ENCODE measurements at regions not wholly inside any gene's neighbourhood (a gene's known extent, or its start where the extent isn't known, plus 50 kb on each side); places are given as distances from the start of the nearest gene placed in this dataset.
"Not testable (repeated sequence)": the region's sequence is repeated elsewhere in the genome, so short reads cannot be mapped to it uniquely, and the experiment has no call there.

DNA sequence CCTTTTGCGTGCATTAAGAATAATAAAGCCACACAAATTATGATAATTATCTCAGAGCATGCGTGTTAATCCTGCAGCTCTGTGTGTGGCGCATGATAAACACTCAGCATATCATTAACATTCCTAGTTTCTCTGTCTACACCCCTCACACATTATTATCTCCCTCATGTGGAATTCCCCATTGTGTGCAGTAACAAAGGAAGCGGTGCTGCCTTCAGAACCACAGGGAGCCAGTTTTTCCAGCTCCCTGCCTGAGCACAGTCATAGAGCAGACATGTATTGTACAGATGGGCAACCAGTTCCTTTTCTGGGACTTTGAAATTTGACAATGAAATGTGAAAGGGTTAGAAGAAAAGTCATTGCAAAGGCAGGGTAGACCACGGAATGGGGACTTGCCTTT, 1365.5 kb upstream of the CDH9 start:
- Mint-ChIP-seq H3K36me3 (ENCODE audit: low read depth) (no peaks in the 10 kb centered on the region), H3K4me3 (no peak overlapping the region), H3K27ac (no peak overlapping the region), H3K4me1 (ENCODE audit: low read depth) (no peaks in the 10 kb centered on the region), H3K9me3 (peaks cover 35% of the 10 kb centered on the region), H3K27me3 (ENCODE audit: low read depth) (no peaks in the 10 kb centered on the region)
- DNase-seq (ENCODE audit: low spot score): no peak

DNA sequence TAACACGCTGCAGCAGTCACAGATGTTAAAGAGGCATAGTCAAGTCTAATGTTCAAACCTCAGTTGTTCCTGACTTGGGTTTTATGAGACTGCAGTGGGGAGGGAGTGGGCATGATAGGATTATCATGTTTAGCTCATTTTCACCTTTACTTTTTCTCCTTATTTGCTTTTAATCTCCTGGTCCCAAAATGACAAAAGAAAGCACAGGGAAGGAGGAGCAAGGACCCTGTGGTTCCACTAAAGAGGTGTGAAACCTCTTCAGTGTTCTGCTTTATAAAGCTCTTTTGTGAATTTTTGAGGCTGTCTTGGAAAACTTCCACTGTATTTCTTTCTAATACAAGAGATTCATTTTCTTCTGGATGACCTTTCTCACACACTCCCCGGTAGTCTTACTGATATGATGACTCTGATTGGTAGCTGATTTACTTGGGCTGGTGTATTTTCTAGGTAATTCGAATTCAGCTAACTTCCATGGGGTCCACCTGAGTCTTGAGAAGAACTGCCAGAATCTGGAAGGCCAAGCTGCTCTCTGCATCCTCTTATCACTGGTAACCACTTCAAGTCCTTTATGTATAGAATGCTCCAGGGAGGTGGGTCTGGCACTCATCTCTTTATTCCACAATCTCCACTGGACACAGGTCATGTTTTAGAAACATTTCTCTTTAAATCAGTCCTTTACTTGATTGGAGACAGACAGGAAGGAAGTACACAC, 1364.4 kb upstream of the CDH9 start:
- H3K9me3 Mint-ChIP-seq: peaks cover 43% of the 10 kb centered on the region
- DNase-seq (ENCODE audit: low spot score): no peak
- no peaks in the 10 kb centered on the region for H3K36me3 Mint-ChIP-seq (ENCODE audit: low read depth)
- H3K4me3 Mint-ChIP-seq: no peak overlapping the region
- no peaks in the 10 kb centered on the region for H3K4me1 Mint-ChIP-seq (ENCODE audit: low read depth)
- no peaks in the 10 kb centered on the region for H3K27me3 Mint-ChIP-seq (ENCODE audit: low read depth)
- H3K27ac Mint-ChIP-seq: no peak overlapping the region

DNA sequence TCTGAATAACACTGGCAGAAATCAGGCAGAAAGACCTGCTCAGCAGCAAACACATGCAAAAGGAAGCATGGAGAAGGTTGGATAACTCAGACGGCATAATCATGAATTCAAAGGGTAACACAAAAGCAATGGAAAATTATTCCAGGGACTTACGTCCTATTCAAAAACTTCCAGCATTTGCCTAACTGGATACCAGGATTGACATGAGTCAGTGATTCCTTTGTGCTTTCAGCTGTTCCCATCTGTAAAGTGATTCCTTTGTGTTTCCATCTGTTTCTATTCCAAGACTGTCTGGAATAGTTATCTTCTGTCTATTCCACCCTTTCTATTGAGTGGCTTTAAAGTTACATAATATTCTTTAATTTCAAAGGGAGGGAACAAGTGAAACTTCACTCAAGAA, 1361.7 kb upstream of the CDH9 start:
- Mint-ChIP-seq H3K4me1 (ENCODE audit: low read depth) (no peaks in the 10 kb centered on the region), H3K4me3 (no peak overlapping the region), H3K36me3 (ENCODE audit: low read depth) (no peaks in the 10 kb centered on the region), H3K27me3 (ENCODE audit: low read depth) (no peaks in the 10 kb centered on the region), H3K27ac (no peak overlapping the region), H3K9me3 (peaks cover 36% of the 10 kb centered on the region)
- DNase-seq (ENCODE audit: low spot score): no peak

DNA sequence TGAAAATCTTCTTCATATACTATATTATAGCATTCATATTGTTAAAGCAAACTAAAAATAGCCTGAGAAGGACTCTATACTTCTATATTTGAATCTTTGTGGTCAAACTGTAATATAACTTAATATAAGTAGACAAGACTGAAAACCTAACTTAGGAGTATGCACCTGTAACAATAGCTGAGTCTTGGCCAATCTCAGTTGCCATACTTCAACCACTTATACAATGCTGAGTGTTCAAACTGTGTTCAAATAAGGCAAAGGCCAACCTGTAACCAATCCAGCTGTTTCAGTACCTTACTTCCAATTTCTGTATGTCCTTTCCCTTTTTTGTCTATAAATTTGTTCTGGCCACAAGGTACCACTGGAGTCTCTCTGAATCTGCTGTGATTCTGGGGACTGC, 1360.8 kb upstream of the CDH9 start:
- no peaks in the 10 kb centered on the region for H3K4me1 Mint-ChIP-seq (ENCODE audit: low read depth)
- no peaks in the 10 kb centered on the region for H3K27me3 Mint-ChIP-seq (ENCODE audit: low read depth)
- H3K4me3 Mint-ChIP-seq: no peak overlapping the region
- DNase-seq (ENCODE audit: low spot score): no peak
- no peaks in the 10 kb centered on the region for H3K36me3 Mint-ChIP-seq (ENCODE audit: low read depth)
- peaks cover 36% of the 10 kb centered on the region for H3K9me3 Mint-ChIP-seq
- H3K27ac Mint-ChIP-seq: no peak overlapping the region

DNA sequence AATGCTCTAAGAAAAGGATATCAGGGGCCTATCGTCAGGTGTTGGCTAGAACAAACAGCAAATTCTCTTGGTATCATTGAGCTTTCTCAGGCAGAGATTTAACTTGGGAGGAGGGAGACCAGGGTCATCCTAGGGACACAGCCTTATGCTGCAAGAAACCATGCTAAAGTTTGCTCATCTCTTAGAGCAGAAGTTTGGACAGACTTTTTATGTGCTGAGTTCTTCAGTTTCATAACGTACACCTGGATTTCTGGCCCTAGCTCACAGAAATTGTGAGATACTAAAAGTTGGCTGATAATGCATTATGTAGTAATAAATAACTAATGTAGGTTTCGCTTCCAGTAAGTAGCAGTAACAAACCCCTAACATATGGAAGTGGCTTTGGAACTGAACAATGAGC, 1359.8 kb upstream of the CDH9 start:
- H3K9me3 Mint-ChIP-seq: peaks cover 33% of the 10 kb centered on the region
- no peaks in the 10 kb centered on the region for H3K4me1 Mint-ChIP-seq (ENCODE audit: low read depth)
- H3K27me3 Mint-ChIP-seq (ENCODE audit: low read depth): no peaks in the 10 kb centered on the region
- no peaks in the 10 kb centered on the region for H3K36me3 Mint-ChIP-seq (ENCODE audit: low read depth)
- no peak for DNase-seq (ENCODE audit: low spot score)
- H3K27ac Mint-ChIP-seq: no peak overlapping the region
- H3K4me3 Mint-ChIP-seq: no peak overlapping the region

DNA sequence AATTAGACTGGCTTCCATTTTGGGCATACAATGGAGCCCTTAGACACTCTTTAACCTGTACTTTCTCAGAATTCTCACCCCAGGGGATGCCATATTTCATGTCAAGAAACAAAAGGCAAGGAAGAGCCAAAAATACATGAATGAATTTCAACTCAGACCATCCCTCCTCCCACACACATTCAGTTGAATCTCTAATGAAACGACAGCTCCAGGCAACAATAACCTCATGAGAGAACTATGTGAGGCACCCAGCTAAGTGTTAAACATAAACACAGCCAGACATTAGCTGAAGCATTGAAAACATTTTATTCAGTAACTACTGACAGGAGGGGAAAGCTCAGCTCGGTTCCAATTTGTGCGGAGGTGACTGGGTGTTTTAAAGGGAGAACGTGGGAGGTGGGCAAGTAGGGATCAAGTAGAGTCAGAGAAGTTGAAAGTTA, 1359.1 kb upstream of the CDH9 start:
- H3K27me3 Mint-ChIP-seq (ENCODE audit: low read depth): no peaks in the 10 kb centered on the region
- no peak overlapping the region for H3K4me3 Mint-ChIP-seq
- peaks cover 36% of the 10 kb centered on the region for H3K9me3 Mint-ChIP-seq
- no peak overlapping the region for H3K27ac Mint-ChIP-seq
- no peaks in the 10 kb centered on the region for H3K36me3 Mint-ChIP-seq (ENCODE audit: low read depth)
- no peak for DNase-seq (ENCODE audit: low spot score)
- no peaks in the 10 kb centered on the region for H3K4me1 Mint-ChIP-seq (ENCODE audit: low read depth)

DNA sequence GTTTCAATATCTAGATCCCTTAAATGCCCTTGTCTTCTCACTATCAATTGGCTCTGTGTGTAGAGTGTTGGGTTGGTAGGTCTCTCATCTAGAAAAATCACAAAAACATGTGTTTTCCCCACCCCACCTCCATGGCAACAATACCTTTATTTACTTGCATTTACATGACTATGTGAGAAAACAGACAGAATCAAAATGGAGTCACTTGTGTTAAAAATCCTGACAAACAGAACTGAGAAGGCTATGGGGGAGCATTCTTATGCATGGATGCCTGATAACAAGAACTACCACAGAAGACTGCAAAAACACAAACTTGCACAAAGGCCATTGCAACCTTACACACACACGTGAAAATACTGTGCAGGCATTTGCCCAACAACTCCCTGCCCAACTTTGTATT, 1352.9 kb upstream of the CDH9 start:
- Mint-ChIP-seq H3K4me1 (ENCODE audit: low read depth) (no peaks in the 10 kb centered on the region), H3K27me3 (ENCODE audit: low read depth) (no peaks in the 10 kb centered on the region), H3K9me3 (peaks cover 24% of the 10 kb centered on the region), H3K4me3 (no peak overlapping the region), H3K36me3 (ENCODE audit: low read depth) (no peaks in the 10 kb centered on the region), H3K27ac (no peak overlapping the region)
- no peak for DNase-seq (ENCODE audit: low spot score)

DNA sequence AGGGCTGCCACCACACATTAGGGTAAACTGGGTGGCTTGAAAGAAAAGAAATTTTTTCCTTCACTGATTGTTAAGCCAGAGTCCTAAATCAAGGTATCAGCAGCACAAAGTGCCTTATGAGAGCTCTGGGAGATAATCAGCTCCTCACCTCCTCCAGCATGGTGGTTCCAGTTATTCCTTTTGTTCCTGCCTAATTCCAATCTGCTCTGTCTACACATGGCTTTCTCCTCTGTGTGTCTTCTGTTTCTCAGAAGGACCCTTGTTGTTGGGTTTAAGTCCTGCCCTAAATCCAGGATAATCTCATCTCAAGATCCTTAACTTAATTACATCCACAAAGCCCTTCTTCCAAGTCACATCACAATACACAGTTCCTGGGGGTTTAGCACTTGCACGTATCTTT, 1352.0 kb upstream of the CDH9 start:
- Mint-ChIP-seq H3K27ac (no peak overlapping the region), H3K4me1 (ENCODE audit: low read depth) (no peaks in the 10 kb centered on the region), H3K9me3 (peaks cover 25% of the 10 kb centered on the region), H3K36me3 (ENCODE audit: low read depth) (no peaks in the 10 kb centered on the region), H3K27me3 (ENCODE audit: low read depth) (no peaks in the 10 kb centered on the region), H3K4me3 (no peak overlapping the region)
- DNase-seq (ENCODE audit: low spot score): no peak

DNA sequence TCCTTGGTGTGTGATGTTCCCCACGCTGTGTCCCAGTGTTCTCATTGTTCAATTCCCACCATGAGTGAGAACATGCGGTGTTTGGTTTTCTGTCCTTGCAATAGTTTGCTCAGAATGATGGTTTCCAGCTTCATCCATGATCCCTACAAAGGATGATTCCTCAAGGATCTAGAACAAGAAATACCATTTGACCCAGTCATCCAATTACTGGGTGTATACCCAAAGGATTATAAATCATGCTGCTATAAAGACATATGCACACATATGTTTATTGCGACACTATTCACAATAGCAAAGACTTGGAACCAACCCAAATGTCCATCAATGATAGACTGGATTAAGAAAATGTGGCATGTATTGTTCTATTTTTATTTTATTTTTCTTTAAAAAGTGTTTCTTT, 1351.3 kb upstream of the CDH9 start:
- not testable (repeated sequence) for H3K4me3 Mint-ChIP-seq; DNase-seq (ENCODE audit: low spot score); H3K4me1 Mint-ChIP-seq (ENCODE audit: low read depth); H3K27me3 Mint-ChIP-seq (ENCODE audit: low read depth); H3K36me3 Mint-ChIP-seq (ENCODE audit: low read depth); H3K27ac Mint-ChIP-seq
- H3K9me3 Mint-ChIP-seq: peaks cover 24% of the 10 kb centered on the region

DNA sequence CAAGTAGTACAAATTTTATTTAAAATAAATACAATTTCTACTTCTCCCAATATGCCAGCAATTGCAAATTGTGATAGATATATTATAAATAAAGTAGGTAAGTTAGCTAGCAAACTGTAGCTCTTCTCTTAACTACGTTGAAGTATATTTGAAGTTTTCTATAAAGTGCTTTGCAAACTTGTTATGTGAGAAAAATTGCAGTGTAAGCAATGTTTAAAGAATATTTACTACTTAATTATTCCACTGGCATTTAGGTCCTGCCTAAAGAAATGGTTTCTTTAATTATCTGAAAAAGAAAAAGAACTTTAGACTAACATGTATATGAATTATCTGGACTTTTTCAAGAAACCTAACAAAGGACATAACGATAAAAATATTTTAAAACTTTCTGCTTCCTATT, 1350.0 kb upstream of the CDH9 start:
- Mint-ChIP-seq H3K36me3 (ENCODE audit: low read depth) (no peaks in the 10 kb centered on the region), H3K27me3 (ENCODE audit: low read depth) (no peaks in the 10 kb centered on the region), H3K4me1 (ENCODE audit: low read depth) (no peaks in the 10 kb centered on the region), H3K4me3 (no peak overlapping the region), H3K9me3 (peaks cover 24% of the 10 kb centered on the region), H3K27ac (no peak overlapping the region)
- DNase-seq (ENCODE audit: low spot score): no peak

DNA sequence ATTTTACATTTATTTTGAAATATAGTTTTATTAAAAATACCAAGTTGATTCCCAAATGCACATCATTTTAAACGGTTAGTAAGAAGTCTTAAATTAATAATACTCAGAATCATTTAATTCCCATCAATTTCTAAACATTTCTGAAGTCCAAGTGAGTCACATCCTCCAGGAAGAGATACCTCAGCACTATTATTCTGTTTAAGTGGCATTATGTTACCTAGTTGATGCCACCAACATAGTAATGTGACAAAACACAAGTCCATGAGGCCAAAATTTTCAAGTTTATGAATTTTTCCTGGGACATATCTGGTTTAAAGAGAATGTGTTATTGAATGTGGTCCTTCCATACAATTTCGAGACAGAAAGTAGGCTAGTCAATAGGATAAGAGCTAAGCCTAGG, 1348.3 kb upstream of the CDH9 start:
- DNase-seq (ENCODE audit: low spot score): no peak
- Mint-ChIP-seq H3K36me3 (ENCODE audit: low read depth) (no peaks in the 10 kb centered on the region), H3K4me3 (no peak overlapping the region), H3K27ac (no peak overlapping the region), H3K27me3 (ENCODE audit: low read depth) (no peaks in the 10 kb centered on the region), H3K9me3 (peaks cover 27% of the 10 kb centered on the region), H3K4me1 (ENCODE audit: low read depth) (no peaks in the 10 kb centered on the region)

DNA sequence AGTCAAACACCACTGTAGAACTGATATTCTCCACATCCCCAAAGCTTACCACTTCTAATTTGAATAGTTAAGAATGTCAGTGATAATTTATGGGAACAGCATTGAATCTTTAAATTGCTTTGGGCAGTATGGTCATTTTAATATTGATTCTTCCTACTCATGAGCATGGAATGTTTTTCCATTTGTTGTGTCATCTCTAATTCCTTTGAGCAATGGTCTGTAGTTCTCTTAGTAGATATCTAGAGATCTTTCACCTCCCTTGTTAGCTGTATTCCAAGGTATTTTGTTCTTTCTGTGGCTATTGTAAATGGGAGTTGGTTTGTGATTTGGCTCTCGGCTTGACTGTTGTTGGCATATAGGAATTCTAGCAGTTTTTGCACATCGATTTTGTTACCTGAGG, 1341.8 kb upstream of the CDH9 start:
- DNase-seq (ENCODE audit: low spot score): no peak
- Mint-ChIP-seq H3K27ac (no peak overlapping the region), H3K9me3 (peaks cover 36% of the 10 kb centered on the region), H3K36me3 (ENCODE audit: low read depth) (no peaks in the 10 kb centered on the region), H3K4me3 (no peak overlapping the region), H3K4me1 (ENCODE audit: low read depth) (no peaks in the 10 kb centered on the region), H3K27me3 (ENCODE audit: low read depth) (no peaks in the 10 kb centered on the region)

DNA sequence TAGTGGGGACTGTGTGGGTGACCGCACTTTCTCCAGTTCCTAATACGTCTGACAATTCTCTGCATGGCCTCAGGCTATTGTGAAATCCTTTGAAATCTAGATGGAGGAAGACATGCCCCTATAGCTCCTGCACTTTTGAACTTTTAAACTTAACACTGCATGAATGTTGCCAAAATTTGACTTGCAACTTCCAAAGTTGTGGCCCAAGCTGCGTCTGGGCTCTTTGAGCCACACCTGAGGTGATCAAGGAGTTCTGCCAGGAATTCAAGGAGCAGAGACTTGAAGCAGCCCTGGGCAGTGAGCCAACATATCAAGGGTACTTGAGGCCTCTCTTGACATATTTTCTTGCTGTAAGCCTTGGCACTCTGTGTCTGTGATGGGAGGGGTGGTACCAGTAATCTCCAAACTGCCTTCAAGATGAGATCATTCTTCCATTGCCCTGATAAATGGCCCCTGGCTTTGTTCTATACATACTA, 1336.1 kb upstream of the CDH9 start:
- DNase-seq (ENCODE audit: low spot score): no peak
- Mint-ChIP-seq H3K4me1 (ENCODE audit: low read depth) (no peaks in the 10 kb centered on the region), H3K4me3 (no peak overlapping the region), H3K27ac (no peak overlapping the region), H3K36me3 (ENCODE audit: low read depth) (no peaks in the 10 kb centered on the region), H3K9me3 (peaks cover 37% of the 10 kb centered on the region), H3K27me3 (ENCODE audit: low read depth) (no peaks in the 10 kb centered on the region)

DNA sequence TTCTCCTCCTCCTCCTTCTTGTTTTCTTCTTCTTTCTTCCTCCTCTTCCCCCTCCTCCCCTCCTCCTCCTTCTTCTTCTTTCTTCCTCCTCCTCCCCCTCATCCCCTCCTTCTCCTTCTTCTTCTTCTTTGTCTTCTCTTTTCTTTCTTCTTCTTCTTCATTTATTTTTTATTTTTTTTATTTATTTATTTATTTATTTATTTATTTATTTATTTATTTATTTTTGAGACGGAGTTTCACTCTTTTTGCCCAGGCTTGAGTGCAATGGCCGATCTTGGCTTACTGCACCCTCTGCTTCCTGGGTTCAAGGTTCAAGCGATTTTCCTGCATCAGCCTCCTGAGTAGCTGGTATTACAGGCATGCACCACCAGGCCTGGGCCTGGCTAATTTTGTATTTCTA, 1332.5 kb upstream of the CDH9 start:
- peaks cover 37% of the 10 kb centered on the region for H3K9me3 Mint-ChIP-seq
- no peaks in the 10 kb centered on the region for H3K36me3 Mint-ChIP-seq (ENCODE audit: low read depth)
- no peaks in the 10 kb centered on the region for H3K27me3 Mint-ChIP-seq (ENCODE audit: low read depth)
- H3K4me1 Mint-ChIP-seq (ENCODE audit: low read depth): no peaks in the 10 kb centered on the region
- no peak for DNase-seq (ENCODE audit: low spot score)
- H3K4me3 Mint-ChIP-seq: no peak overlapping the region
- no peak overlapping the region for H3K27ac Mint-ChIP-seq

DNA sequence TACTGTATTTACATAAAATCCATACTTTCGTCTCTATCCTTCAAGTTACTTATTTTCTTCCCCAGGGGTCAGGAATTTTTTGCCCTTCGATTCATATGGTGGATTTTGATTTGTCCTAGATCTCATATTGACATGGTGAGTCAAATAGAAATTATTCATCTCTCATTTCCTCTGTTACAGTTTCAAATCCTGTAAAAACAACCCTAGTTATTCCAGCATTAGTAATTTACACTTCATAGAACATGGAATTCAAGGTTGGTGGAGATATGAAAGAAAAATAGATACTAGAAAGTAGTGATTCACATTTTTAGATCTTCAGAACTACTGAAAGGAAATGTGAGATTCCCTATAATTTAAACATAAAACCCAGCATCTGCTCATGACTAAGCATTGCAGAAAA, 1331.0 kb upstream of the CDH9 start:
- H3K4me1 Mint-ChIP-seq (ENCODE audit: low read depth): no peaks in the 10 kb centered on the region
- peaks cover 28% of the 10 kb centered on the region for H3K9me3 Mint-ChIP-seq
- no peaks in the 10 kb centered on the region for H3K27me3 Mint-ChIP-seq (ENCODE audit: low read depth)
- no peak for DNase-seq (ENCODE audit: low spot score)
- no peak overlapping the region for H3K27ac Mint-ChIP-seq
- no peak overlapping the region for H3K4me3 Mint-ChIP-seq
- no peaks in the 10 kb centered on the region for H3K36me3 Mint-ChIP-seq (ENCODE audit: low read depth)
